Erythroblast (primary cell): ENCODE measurements at regions not wholly inside any gene's neighbourhood (a gene's known extent, or its start where the extent isn't known, plus 50 kb on each side); places are given as distances from the start of the nearest gene placed in this dataset.

Source experiments
- GATA1 ChIP-seq: IDR thresholded peaks from 2 replicates; pipeline ENCODE4 v1.6.1; 2011; ENCODE audit warnings: low read depth, mild to moderate bottlenecking, control low read depth, low read length, moderate library complexity
- POLR2A ChIP-seq: IDR thresholded peaks from 2 replicates; pipeline ENCODE4 v1.6.1; 2011; ENCODE audit warnings: mild to moderate bottlenecking, low read length

DNA sequence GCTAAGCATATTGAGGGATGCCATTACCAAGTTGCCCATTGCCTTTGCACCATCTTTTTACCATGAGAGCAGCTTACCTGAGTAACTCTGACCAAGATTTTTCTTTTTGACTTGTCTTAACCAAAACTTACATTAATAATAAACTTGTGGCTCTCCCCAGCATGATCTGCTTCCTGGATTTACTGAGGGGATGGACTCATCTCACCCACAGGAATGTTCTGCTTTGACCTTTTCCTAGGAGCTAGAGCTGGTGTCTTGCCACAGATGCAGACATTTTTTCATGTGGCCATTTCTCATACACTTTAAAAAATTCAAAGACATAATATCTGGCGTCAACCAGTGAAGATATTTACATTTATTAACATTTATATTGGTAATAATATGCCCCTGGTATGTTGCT is 79.2 kb upstream of the EFHC2 start:
- TF ChIP-seq POLR2A: no peak
- TF ChIP-seq GATA1: no peak
